ENCODE measurements at regions not wholly inside any gene's neighbourhood (a gene's known extent, or its start where the extent isn't known, plus 50 kb on each side); places are given as distances from the start of the nearest gene placed in this dataset.

GRCh38 chr2:121900391-121900790, 144.9 kb downstream of the TSN start:
- DNase-seq, result no peak

- DNase-seq, result no peak
These were observed 146.7 kb downstream of the TSN start for GRCh38 chr2:121902171-121902591.

DNA sequence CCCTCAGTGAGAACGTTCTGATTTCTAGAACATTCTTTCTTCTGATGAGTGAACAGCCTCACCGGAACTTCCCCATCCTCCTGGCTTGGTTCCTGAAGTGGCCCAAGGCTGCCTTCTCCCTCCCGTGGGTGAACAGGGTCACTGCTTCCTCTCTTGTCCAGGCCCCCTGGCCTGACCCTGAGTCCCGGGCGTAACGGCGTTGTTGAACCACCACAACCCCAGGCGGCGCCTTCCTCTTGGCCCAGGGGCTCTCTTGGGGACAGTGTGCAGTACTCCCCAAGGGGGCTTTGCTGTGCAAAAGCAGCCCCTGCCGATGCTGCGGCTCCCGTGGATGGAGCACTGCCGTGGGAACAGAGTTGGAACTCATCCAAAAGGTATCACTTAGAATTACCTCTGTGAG, 147.2 kb downstream of the TSN start:
- no peak for DNase-seq

GRCh38 chr2:121903037-121903689, 147.7 kb downstream of the TSN start:
- no peak for DNase-seq

- no peak for DNase-seq
These were observed 149.2 kb downstream of the TSN start for GRCh38 chr2:121904656-121905055.

- DNase-seq, result no peak
These were observed 149.8 kb downstream of the TSN start for GRCh38 chr2:121905201-121905600.

- no peak for DNase-seq
These were observed 150.7 kb downstream of the TSN start for GRCh38 chr2:121906170-121906569.

DNA sequence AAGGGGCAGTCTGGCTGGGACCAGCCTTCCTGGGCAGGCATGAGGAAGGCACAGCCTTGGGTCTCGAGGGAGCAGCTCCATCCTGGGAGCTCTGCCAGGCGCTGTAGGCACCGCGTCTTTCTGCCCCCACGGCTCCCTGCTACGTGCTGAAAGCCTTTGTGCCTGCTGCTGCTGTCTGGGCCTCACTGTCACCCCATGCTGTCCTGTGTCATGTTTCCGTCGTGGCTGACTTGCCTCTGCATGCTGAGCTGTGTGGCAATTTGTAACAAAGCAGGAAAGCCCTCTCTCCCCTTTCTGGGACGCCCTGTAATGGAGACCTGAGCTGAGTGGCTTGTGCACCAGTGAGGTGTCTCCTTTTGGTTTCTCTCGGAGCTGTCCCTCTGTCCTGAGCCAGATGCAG, 152.5 kb downstream of the TSN start:
- no peak for DNase-seq

DNA sequence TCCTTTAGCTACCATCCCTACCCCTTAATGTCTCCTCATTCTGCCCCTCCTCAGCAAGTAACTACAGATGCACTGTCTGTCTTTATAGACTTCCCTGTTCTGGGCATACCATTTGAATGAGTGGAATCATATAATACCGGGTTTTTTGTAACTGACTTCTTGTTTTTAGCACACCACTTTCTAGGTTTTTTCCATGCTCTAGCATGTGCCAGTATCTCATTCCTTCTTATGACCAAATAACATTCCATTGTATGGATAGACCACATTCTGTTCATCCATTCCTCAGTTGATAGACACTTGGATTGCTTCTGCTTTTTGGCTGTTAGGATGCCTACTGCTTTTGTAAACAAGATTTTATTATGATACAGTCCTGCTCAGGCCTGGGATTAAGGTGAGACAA, 154.7 kb downstream of the TSN start:
- no peak for DNase-seq

DNA sequence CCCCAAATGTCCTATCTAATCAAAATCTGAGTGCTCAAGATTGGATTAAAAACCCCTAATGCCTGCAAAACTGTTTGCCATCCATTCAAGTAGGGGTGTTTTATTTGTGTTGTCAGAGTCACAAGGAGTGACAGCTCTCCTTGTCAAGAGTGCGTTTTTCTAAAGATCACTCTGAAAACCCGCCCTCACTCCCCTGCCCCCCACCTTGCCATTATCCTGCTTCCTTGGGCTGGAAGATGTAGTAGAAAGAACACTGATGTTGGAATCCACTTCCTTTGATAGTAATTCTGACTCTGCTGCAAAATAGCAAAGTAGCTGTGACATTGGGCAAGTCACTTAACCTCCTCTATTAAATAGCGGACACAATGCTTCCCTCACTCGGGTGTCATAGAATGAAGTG, 155.6 kb downstream of the TSN start:
- DNase-seq, result no peak

DNA sequence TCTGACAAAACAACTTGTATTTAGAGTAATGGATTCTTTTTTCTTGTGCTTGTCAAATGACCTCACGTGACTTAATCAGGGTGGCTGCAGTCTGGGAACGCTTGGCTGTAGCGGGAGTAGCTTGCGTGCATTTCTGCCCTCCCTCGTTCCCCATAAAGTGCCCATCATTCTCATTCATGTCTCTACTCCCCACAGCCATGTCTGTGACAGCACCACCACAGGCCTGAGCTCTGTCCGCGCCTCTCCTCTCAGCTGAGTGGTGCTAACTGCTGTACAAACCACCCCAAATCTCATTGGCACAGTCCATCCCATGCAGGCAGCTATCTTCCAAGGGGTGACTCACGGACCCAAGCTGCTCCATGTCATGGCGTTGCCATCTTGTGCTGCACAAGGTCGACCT, 161.7 kb downstream of the TSN start:
- no peak for DNase-seq

DNA sequence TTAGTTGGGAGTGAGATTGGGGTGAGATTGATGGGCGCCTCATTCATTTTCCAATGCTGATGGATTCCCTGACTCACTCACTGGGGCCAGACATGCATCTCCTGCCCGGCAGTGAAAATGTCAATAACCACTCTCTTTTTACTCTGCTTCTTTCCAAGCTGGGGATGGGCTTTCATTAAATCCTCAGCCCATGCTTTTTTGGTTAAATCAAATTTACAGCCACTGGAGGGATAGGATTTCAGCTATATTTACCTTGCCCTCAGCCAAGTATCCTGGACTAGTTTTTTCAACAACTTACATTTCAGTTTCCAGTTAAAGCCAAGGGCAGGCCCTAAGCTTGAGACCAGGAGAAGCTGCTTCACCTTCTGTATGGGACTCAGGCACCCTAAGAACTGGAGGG, 162.8 kb downstream of the TSN start:
- DNase-seq, result no peak

GRCh38 chr2:121919803-121920202, 164.4 kb downstream of the TSN start:
- no peak for DNase-seq

GRCh38 chr2:121925466-121925865, 170.0 kb downstream of the TSN start:
- no peak for DNase-seq

GRCh38 chr2:121943285-121943684, 187.8 kb downstream of the TSN start:
- DNase-seq, result no peak

DNA sequence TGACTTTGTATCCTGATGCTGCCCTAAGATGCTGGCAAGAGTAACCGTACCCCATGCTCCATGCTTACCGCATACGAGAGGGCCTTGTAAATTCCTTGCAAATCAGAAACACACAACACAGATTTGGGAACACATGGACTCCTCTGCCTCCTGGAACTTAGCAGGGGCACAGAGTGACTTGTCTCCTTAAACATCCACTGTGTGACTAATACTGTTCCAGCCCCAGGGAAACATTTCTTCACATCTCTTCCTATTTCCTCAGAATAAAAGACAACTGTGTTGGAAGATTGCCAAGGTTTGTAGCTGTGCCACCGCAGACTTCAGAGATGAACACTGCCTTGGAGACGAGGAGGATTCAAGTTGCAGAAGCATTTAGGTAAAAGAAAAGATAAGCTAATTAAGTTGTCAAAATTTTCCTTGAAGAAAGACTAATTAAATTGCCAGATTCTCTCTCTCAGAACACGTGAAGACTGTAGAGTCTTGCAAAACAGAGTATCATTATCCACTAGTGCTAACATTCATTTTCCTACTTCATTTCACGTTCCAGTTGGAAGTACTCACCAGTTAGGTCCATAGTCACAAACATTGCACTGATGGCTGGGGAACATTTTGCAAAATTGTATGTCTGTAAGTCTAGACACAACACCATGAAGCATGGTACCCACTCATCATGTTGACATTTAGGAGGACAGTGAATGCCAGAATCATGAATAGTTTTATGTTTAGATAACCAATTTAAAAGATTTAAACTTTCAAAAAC, 188.8 kb downstream of the TSN start:
- DNase-seq, result peak; percentile 54

DNA sequence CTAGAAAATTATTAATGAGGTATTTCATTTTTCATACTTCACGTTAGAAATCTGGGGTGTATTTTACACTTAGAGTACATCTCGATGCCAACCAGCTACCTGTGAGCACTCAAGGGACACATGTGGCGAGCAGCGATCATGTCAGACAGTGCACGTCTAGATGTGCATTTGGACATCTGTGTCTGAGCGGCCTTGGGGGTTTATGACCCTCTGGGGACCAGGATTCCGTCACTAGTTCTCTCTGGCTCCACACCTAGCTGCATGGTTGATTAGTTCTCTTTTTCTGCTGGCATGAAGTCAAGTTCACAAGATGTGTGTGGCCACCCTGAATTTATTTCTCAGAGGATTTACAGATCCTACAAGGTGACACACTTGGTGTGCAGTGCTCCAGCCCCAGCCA, 192.2 kb downstream of the TSN start:
- no peak for DNase-seq

GRCh38 chr2:121949271-121949670, 193.8 kb downstream of the TSN start:
- no peak for DNase-seq

- DNase-seq, result no peak
These were observed 200.0 kb downstream of the TSN start for GRCh38 chr2:121955426-121955825.

DNA sequence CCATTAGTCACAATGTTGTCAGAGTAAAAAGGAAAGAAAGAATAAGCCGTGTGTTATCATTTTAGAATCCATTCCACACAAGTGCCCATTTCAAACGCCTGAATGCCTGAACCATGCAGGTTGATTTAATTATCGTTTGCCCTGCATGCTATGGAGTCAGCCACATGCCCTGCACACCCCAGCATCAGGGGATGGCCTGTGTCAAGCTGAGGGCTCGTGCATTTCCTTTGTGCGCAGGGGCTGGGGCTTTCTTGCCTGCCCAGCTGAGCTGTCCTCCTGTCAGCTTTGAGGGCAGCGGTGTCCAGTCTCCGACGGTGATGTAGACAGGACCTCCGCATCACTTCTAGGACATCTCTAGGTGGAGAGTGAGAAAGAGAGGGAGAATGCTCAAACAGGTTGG, 200.4 kb downstream of the TSN start:
- DNase-seq, result no peak

DNA sequence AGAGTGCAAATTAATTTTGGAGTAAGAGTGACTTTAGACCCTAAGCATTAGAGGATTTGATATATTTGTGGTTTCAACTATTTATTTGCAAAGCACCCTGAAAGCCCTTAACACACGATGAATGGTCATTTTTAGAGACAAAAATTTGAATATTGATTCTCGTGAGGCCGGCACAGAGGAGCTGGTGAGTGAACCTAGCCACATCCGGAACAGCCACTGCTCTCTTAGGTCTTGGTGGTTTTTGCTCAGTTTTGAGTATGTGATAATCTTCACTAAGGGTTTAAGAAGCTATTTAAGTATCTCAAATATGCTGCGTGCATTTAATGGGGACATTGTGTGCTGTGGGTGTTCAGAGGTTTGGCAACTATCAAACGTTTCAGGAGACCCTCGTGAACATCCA, 204.8 kb downstream of the TSN start:
- DNase-seq, result no peak

GRCh38 chr2:121961761-121962160, 206.3 kb downstream of the TSN start:
- no peak for DNase-seq

DNA sequence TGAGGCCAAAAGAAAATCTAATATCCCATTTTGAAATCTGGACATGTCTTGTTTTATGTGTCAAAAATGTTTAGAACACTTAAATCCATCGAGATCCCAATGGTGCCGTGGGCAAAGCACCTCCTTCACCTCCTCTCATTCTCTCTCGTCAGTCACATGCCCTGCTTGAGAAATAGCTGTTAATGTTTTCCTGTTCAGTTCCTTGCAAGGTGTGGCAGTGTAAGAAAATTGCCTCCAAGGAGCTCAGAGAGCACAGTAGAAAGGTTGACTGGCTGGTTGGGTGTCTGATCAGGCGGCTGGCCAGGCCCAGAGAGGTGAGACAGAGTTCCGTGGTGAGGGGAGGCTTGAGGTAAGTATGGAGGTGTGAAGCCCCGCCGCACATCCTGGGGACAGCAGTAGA, 210.2 kb downstream of the TSN start:
- DNase-seq, result no peak

- DNase-seq, result no peak
These were observed 211.2 kb downstream of the TSN start for GRCh38 chr2:121966663-121967062.

- DNase-seq, result no peak
These were observed 213.7 kb downstream of the TSN start for GRCh38 chr2:121969166-121969565.
